Liver (tissue), 8 donors: ENCODE measurements at regions not wholly inside any gene's neighbourhood (a gene's known extent, or its start where the extent isn't known, plus 50 kb on each side); places are given as distances from the start of the nearest gene placed in this dataset.

Experiments used
- DNase-seq: peaks from one replicate; pipeline ENCODE4 v3.0.0-alpha.2; 2017; ENCODE audit warnings: low spot score
- H3K27ac ChIP-seq, 2 donors: one replicate each; pipeline ENCODE4 v1.7.0; 2013; ENCODE audit warnings: inconsistent platforms in 2 of 2, low read length in 2 of 2, control low read depth in 1 of 2, low read depth in 1 of 2, mild to moderate bottlenecking in 1 of 2
- H3K27me3 ChIP-seq, 4 donors: one replicate each; pipeline versions ENCODE4 v1.6.1 to v1.7.0; 2013; ENCODE audit warnings: low read length in 3 of 4, inconsistent platforms in 1 of 4, mild to moderate bottlenecking in 1 of 4, moderate library complexity in 1 of 4; ENCODE audit not compliant: control insufficient read depth in 4 of 4, insufficient read depth in 4 of 4
- H3K36me3 ChIP-seq, 4 donors: one replicate each; pipeline versions ENCODE4 v1.6.1 to v1.7.0; 2013; ENCODE audit warnings: low read length in 3 of 4, mild to moderate bottlenecking in 3 of 4, low read depth in 1 of 4, moderate library complexity in 1 of 4; ENCODE audit not compliant: control insufficient read depth in 4 of 4, insufficient read depth in 3 of 4
- H3K4me1 ChIP-seq, 4 donors: one replicate each; pipeline versions ENCODE4 v1.6.1 to v1.7.0; 2013; ENCODE audit warnings: low read length in 3 of 4, mild to moderate bottlenecking in 3 of 4, moderate library complexity in 1 of 4; ENCODE audit not compliant: control insufficient read depth in 4 of 4, insufficient read depth in 4 of 4
- H3K4me3 ChIP-seq, 3 donors: one replicate each; pipeline versions ENCODE4 v1.6.1 to v1.7.0; 2013; ENCODE audit warnings: low read length in 3 of 3, control low read depth in 1 of 3, low read depth in 1 of 3, mild to moderate bottlenecking in 1 of 3
- H3K9ac ChIP-seq, 2 donors: one replicate each; pipeline ENCODE4 v1.7.0; 2013; ENCODE audit warnings: low read length in 2 of 2, mild to moderate bottlenecking in 2 of 2, moderate library complexity in 2 of 2, control low read depth in 1 of 2, low read depth in 1 of 2
- H3K9me3 ChIP-seq, 4 donors: one replicate each; pipeline versions ENCODE4 v1.6.1 to v1.7.0; 2013; ENCODE audit warnings: low read length in 3 of 4; ENCODE audit not compliant: control insufficient read depth in 4 of 4
- EGR1 ChIP-seq, 2 donors: IDR thresholded peaks; 2 replicates each; pipeline ENCODE4 v1.6.1; 2016 to 2018; ENCODE audit warnings: antibody characterized with exemption in 2 of 2, low read depth in 2 of 2
- FOXA1 ChIP-seq: IDR thresholded peaks from 2 replicates; pipeline ENCODE4 v1.6.1; 2016; ENCODE audit warnings: antibody characterized with exemption
- FOXA2 ChIP-seq: IDR thresholded peaks from 2 replicates; pipeline ENCODE4 v1.6.1; 2016; ENCODE audit warnings: antibody characterized with exemption
- GABPA ChIP-seq, 2 donors: IDR thresholded peaks in 1 of 2; conservative IDR thresholded peaks in 1 of 2; 2 replicates each; pipeline ENCODE4 v1.6.1; 2016; ENCODE audit warnings: antibody characterized with exemption in 2 of 2, mild to moderate bottlenecking in 1 of 2, moderate library complexity in 1 of 2
- HNF4A ChIP-seq, 2 donors: conservative IDR thresholded peaks; 2 replicates each; pipeline ENCODE4 v1.6.1; 2016; ENCODE audit warnings: antibody characterized with exemption in 2 of 2, mild to moderate bottlenecking in 2 of 2
- HNF4G ChIP-seq: IDR thresholded peaks from 2 replicates; pipeline ENCODE4 v1.6.1; 2016; ENCODE audit warnings: antibody characterized with exemption
- JUND ChIP-seq, 2 donors: IDR thresholded peaks; 2 replicates each; pipeline ENCODE4 v1.6.1; 2016; ENCODE audit warnings: antibody characterized with exemption in 2 of 2
- MAX ChIP-seq: IDR thresholded peaks from 2 replicates; pipeline ENCODE4 v1.6.1; 2016; ENCODE audit warnings: antibody characterized with exemption
- NR2F2 ChIP-seq: IDR thresholded peaks from 2 replicates; pipeline ENCODE4 v1.6.1; 2016; ENCODE audit warnings: antibody characterized with exemption
- RAD21 ChIP-seq, 2 donors: IDR thresholded peaks; 2 replicates each; pipeline ENCODE4 v1.6.1; 2016; ENCODE audit warnings: antibody characterized with exemption in 2 of 2, mild to moderate bottlenecking in 2 of 2
- RXRA ChIP-seq, 2 donors: IDR thresholded peaks; 2 replicates each; pipeline ENCODE4 v1.6.1; 2017 to 2018; ENCODE audit warnings: antibody characterized with exemption in 2 of 2, mild to moderate bottlenecking in 1 of 2
- SP1 ChIP-seq: IDR thresholded peaks from 2 replicates; pipeline ENCODE4 v1.6.1; 2018; ENCODE audit warnings: antibody characterized with exemption, mild to moderate bottlenecking
- TAF1 ChIP-seq: conservative IDR thresholded peaks from 2 replicates; pipeline ENCODE4 v1.6.1; 2016; ENCODE audit warnings: antibody characterized with exemption, mild to moderate bottlenecking
- YY1 ChIP-seq: IDR thresholded peaks from 2 replicates; pipeline ENCODE4 v1.6.1; 2016; ENCODE audit warnings: antibody characterized with exemption, mild to moderate bottlenecking
- WGBS: extraction: QIAGEN DNeasy Blood & Tissue Kit; methylation state at CpG from one replicate; pipeline ENCODE4 v1.1.7; 2013; 5-methylcytosine and 5-hydroxymethylcytosine counted together
- TF ChIP-seq, protein P1 (sequence below): IDR thresholded peaks from 2 replicates; pipeline ENCODE4 v1.6.1; 2016; ENCODE audit warnings: antibody characterized with exemption
- TF ChIP-seq, protein P2 (sequence below): IDR thresholded peaks from 2 replicates; pipeline ENCODE4 v1.6.1; 2016; ENCODE audit warnings: antibody characterized with exemption, mild to moderate bottlenecking
- TF ChIP-seq, protein P3 (sequence below): fragments of 150-350 bp; IDR thresholded peaks from 2 replicates; pipeline ENCODE4 v1.5.1; 2017; ENCODE audit warnings: improper control_type of control experiment, low read depth, low read length; ENCODE audit not compliant: missing input control
- TF ChIP-seq, protein P4 (sequence below): IDR thresholded peaks from 2 replicates; pipeline ENCODE4 v1.6.1; 2016; ENCODE audit warnings: antibody characterized with exemption
- donor health status: healthy.
- donor health status: healthy.
- donor health status: healthy.
- donor health status: healthy.
- donor health status: healthy.

DNA sequence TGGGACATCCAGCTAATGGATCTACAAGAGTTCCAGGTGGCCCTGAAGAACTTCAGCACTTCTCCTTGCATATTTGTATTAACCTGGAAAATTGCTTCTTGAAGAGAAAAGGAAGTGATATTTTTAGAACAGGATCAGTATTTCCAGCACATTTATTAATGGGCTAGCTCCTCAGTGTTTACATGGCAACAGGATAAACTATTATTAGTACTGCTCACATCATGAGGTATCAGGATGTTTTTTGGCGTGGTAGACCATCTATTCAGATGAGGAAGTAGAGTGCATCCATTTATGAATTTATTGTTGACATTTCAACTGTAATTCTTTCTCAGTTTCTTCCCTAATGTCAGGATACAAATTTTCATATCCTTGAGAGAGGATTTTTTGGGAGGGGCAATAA lies 144.4 kb downstream of the KCNRG start:
- Histone ChIP-seq H3K36me3 (no peaks in the 10 kb centered on the region), H3K4me3 (no peak overlapping the region), H3K9me3 (no peaks in the 10 kb centered on the region), H3K27ac (no peak overlapping the region), H3K27me3 (no peaks in the 10 kb centered on the region), H3K9ac (no peak overlapping the region), H3K4me1 (peaks cover 0 to 3% (median 0%) of the 10 kb centered on the region in 4 donors)
- WGBS: 85% methylated on average over 1 of the region's 1 CpG
- DNase-seq: no peak
- TF ChIP-seq JUND (IDR thresholded peaks at IDR 0.05) (no peak), NR2F2 (no peak), RXRA (IDR thresholded peaks at IDR 0.05) (no peak), TAF1 (no peak), FOXA2 (no peak), HNF4A (conservative IDR thresholded peaks at IDR 0.05) (no peak), MAX (no peak), HNF4G (no peak), FOXA1 (no peak), GABPA (IDR thresholded peaks at IDR 0.05 in 1 of 2, conservative IDR thresholded peaks at IDR 0.05 in 1 of 2) (no peak), RAD21 (IDR thresholded peaks at IDR 0.05) (no peak), SP1 (no peak), YY1 (no peak), EGR1 (IDR thresholded peaks at IDR 0.05; ENCODE audit: low read depth in 2 of 2) (no peak)
- TF ChIP-seq, protein P1, sequence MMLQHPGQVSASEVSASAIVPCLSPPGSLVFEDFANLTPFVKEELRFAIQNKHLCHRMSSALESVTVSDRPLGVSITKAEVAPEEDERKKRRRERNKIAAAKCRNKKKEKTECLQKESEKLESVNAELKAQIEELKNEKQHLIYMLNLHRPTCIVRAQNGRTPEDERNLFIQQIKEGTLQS: no peak
- TF ChIP-seq, protein P2, sequence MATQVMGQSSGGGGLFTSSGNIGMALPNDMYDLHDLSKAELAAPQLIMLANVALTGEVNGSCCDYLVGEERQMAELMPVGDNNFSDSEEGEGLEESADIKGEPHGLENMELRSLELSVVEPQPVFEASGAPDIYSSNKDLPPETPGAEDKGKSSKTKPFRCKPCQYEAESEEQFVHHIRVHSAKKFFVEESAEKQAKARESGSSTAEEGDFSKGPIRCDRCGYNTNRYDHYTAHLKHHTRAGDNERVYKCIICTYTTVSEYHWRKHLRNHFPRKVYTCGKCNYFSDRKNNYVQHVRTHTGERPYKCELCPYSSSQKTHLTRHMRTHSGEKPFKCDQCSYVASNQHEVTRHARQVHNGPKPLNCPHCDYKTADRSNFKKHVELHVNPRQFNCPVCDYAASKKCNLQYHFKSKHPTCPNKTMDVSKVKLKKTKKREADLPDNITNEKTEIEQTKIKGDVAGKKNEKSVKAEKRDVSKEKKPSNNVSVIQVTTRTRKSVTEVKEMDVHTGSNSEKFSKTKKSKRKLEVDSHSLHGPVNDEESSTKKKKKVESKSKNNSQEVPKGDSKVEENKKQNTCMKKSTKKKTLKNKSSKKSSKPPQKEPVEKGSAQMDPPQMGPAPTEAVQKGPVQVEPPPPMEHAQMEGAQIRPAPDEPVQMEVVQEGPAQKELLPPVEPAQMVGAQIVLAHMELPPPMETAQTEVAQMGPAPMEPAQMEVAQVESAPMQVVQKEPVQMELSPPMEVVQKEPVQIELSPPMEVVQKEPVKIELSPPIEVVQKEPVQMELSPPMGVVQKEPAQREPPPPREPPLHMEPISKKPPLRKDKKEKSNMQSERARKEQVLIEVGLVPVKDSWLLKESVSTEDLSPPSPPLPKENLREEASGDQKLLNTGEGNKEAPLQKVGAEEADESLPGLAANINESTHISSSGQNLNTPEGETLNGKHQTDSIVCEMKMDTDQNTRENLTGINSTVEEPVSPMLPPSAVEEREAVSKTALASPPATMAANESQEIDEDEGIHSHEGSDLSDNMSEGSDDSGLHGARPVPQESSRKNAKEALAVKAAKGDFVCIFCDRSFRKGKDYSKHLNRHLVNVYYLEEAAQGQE: no peak
- TF ChIP-seq, protein P3, sequence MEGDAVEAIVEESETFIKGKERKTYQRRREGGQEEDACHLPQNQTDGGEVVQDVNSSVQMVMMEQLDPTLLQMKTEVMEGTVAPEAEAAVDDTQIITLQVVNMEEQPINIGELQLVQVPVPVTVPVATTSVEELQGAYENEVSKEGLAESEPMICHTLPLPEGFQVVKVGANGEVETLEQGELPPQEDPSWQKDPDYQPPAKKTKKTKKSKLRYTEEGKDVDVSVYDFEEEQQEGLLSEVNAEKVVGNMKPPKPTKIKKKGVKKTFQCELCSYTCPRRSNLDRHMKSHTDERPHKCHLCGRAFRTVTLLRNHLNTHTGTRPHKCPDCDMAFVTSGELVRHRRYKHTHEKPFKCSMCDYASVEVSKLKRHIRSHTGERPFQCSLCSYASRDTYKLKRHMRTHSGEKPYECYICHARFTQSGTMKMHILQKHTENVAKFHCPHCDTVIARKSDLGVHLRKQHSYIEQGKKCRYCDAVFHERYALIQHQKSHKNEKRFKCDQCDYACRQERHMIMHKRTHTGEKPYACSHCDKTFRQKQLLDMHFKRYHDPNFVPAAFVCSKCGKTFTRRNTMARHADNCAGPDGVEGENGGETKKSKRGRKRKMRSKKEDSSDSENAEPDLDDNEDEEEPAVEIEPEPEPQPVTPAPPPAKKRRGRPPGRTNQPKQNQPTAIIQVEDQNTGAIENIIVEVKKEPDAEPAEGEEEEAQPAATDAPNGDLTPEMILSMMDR: no peak
- TF ChIP-seq, protein P4, sequence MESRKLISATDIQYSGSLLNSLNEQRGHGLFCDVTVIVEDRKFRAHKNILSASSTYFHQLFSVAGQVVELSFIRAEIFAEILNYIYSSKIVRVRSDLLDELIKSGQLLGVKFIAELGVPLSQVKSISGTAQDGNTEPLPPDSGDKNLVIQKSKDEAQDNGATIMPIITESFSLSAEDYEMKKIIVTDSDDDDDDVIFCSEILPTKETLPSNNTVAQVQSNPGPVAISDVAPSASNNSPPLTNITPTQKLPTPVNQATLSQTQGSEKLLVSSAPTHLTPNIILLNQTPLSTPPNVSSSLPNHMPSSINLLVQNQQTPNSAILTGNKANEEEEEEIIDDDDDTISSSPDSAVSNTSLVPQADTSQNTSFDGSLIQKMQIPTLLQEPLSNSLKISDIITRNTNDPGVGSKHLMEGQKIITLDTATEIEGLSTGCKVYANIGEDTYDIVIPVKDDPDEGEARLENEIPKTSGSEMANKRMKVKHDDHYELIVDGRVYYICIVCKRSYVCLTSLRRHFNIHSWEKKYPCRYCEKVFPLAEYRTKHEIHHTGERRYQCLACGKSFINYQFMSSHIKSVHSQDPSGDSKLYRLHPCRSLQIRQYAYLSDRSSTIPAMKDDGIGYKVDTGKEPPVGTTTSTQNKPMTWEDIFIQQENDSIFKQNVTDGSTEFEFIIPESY: no peak
